ENCODE measurements at regions not wholly inside any gene's neighbourhood (a gene's known extent, or its start where the extent isn't known, plus 50 kb on each side); places are given as distances from the start of the nearest gene placed in this dataset.

- no peaks in the 10 kb centered on the region for H3K36me3 ChIP-seq (ENCODE audit: control insufficient read depth in 2 of 2, extremely low read depth in 1 of 2, insufficient read depth in 2 of 2, low read length in 2 of 2)
- no peaks in the 10 kb centered on the region for H3K9me3 ChIP-seq (ENCODE audit: control insufficient read depth, low read depth, low read length)
- DNase-seq (ENCODE audit: low read depth, low spot score) (no peak), FAIRE-seq (no peak)
- no peaks in the 10 kb centered on the region for H3K4me1 ChIP-seq (ENCODE audit: control insufficient read depth, extremely low read depth, insufficient read depth, low read length)
- no peak overlapping the region for H3K4me2 ChIP-seq (ENCODE audit: control insufficient read depth, extremely low read depth, insufficient read depth, low read depth, low read length)
- no peaks in the 10 kb centered on the region for H3K79me2 ChIP-seq (ENCODE audit: control insufficient read depth, insufficient read depth, low read length)
- dilution Hi-C loops (cut with MboI; ENCODE audit: extremely low pct_ligation_motif_present, low sequenced_read_pairs) = no loop called here
- no peak overlapping the region for H2AFZ ChIP-seq (ENCODE audit: control insufficient read depth, low read length)
- H3K9me1 ChIP-seq (ENCODE audit: control insufficient read depth, extremely low read depth, insufficient read depth, low read length) = no peaks in the 10 kb centered on the region
- no peak overlapping the region for H3K9ac ChIP-seq (ENCODE audit: control insufficient read depth, extremely low read depth, insufficient read depth, low read length)
- no peak overlapping the region for H3K4me3 ChIP-seq (ENCODE audit: control insufficient read depth in 2 of 3, extremely low read depth in 1 of 3, insufficient read depth in 2 of 3, low read depth in 1 of 3, low read length in 3 of 3)
- no peak overlapping the region for H3K27ac ChIP-seq (ENCODE audit: control insufficient read depth, insufficient read depth, low read length)
- no peaks in the 10 kb centered on the region for H4K20me1 ChIP-seq (ENCODE audit: control insufficient read depth, extremely low read depth, insufficient read depth, low read length)
- H3K27me3 ChIP-seq (ENCODE audit: control insufficient read depth, extremely low read depth, insufficient read depth, low read length) = no peaks in the 10 kb centered on the region
- TF ChIP-seq EZH2 (IDR thresholded peaks at IDR 0.05; ENCODE audit: low read length) = no peak
- TF ChIP-seq, protein P1, sequence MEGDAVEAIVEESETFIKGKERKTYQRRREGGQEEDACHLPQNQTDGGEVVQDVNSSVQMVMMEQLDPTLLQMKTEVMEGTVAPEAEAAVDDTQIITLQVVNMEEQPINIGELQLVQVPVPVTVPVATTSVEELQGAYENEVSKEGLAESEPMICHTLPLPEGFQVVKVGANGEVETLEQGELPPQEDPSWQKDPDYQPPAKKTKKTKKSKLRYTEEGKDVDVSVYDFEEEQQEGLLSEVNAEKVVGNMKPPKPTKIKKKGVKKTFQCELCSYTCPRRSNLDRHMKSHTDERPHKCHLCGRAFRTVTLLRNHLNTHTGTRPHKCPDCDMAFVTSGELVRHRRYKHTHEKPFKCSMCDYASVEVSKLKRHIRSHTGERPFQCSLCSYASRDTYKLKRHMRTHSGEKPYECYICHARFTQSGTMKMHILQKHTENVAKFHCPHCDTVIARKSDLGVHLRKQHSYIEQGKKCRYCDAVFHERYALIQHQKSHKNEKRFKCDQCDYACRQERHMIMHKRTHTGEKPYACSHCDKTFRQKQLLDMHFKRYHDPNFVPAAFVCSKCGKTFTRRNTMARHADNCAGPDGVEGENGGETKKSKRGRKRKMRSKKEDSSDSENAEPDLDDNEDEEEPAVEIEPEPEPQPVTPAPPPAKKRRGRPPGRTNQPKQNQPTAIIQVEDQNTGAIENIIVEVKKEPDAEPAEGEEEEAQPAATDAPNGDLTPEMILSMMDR (optimal IDR thresholded peaks at IDR 0.05 in 1 of 3, IDR thresholded peaks at IDR 0.05 in 1 of 3, conservative IDR thresholded peaks at IDR 0.05 in 1 of 3; ENCODE audit: extremely low read depth in 1 of 3, insufficient read depth in 2 of 3, low read length in 3 of 3) = no peak
These were observed 53.1 kb upstream of the GLRA2 start for GRCh38 chrX:14476205-14476604.

GRCh38 chrX:14449773-14450172, 79.6 kb upstream of the GLRA2 start:
- FAIRE-seq = no peak

More at GRCh38 chrX:14449773-14450172, 79.6 kb upstream of the GLRA2 start:
- no peak for DNase-seq (ENCODE audit: low read depth, low spot score)
- H4K20me1 ChIP-seq (ENCODE audit: control insufficient read depth, extremely low read depth, insufficient read depth, low read length) = no peaks in the 10 kb centered on the region
- no peaks in the 10 kb centered on the region for H3K9me3 ChIP-seq (ENCODE audit: control insufficient read depth, low read depth, low read length)
- no peaks in the 10 kb centered on the region for H3K36me3 ChIP-seq (ENCODE audit: control insufficient read depth in 2 of 2, extremely low read depth in 1 of 2, insufficient read depth in 2 of 2, low read length in 2 of 2)
- no peaks in the 10 kb centered on the region for H3K27me3 ChIP-seq (ENCODE audit: control insufficient read depth, extremely low read depth, insufficient read depth, low read length)
- no peak overlapping the region for H3K27ac ChIP-seq (ENCODE audit: control insufficient read depth, insufficient read depth, low read length)
- H3K79me2 ChIP-seq (ENCODE audit: control insufficient read depth, insufficient read depth, low read length) = no peaks in the 10 kb centered on the region
- H3K4me2 ChIP-seq (ENCODE audit: control insufficient read depth, extremely low read depth, insufficient read depth, low read depth, low read length) = no peak overlapping the region
- no peaks in the 10 kb centered on the region for H3K9me1 ChIP-seq (ENCODE audit: control insufficient read depth, extremely low read depth, insufficient read depth, low read length)
- no peaks in the 10 kb centered on the region for H3K4me1 ChIP-seq (ENCODE audit: control insufficient read depth, extremely low read depth, insufficient read depth, low read length)
- no peak overlapping the region for H3K9ac ChIP-seq (ENCODE audit: control insufficient read depth, extremely low read depth, insufficient read depth, low read length)
- H3K4me3 ChIP-seq (ENCODE audit: control insufficient read depth in 2 of 3, extremely low read depth in 1 of 3, insufficient read depth in 2 of 3, low read depth in 1 of 3, low read length in 3 of 3) = no peak overlapping the region
- no peak overlapping the region for H2AFZ ChIP-seq (ENCODE audit: control insufficient read depth, low read length)
- dilution Hi-C loops (cut with MboI; ENCODE audit: extremely low pct_ligation_motif_present, low sequenced_read_pairs) = no loop called here
- TF ChIP-seq, protein P1 (optimal IDR thresholded peaks at IDR 0.05 in 1 of 3, IDR thresholded peaks at IDR 0.05 in 1 of 3, conservative IDR thresholded peaks at IDR 0.05 in 1 of 3; ENCODE audit: extremely low read depth in 1 of 3, insufficient read depth in 2 of 3, low read length in 3 of 3) = no peak
- no peak for TF ChIP-seq EZH2 (IDR thresholded peaks at IDR 0.05; ENCODE audit: low read length)
